Urothelium cell line (cell line): ENCODE measurements at regions not wholly inside any gene's neighbourhood (a gene's known extent, or its start where the extent isn't known, plus 50 kb on each side); places are given as distances from the start of the nearest gene placed in this dataset.
"Not testable (repeated sequence)": the region's sequence is repeated elsewhere in the genome, so short reads cannot be mapped to it uniquely, and the experiment has no call there.

Experiments
- DNase-seq: peaks from one replicate; pipeline ENCODE4 v3.0.0; 2011; ENCODE audit warnings: low spot score, mixed read lengths
- FAIRE-seq: peaks from 2 replicates; lab custom pipeline; 2011; peaks lifted over from hg19 to GRCh38; lab: Jason Lieb, UNC

- DNase-seq (no peak), FAIRE-seq (no peak)
Observed at GRCh38 chr6:90893400-90893799, 306.5 kb upstream of the MAP3K7 start.

- DNase-seq (no peak), FAIRE-seq (no peak)
Observed at GRCh38 chr6:90892271-90892670, 305.4 kb upstream of the MAP3K7 start.

DNA sequence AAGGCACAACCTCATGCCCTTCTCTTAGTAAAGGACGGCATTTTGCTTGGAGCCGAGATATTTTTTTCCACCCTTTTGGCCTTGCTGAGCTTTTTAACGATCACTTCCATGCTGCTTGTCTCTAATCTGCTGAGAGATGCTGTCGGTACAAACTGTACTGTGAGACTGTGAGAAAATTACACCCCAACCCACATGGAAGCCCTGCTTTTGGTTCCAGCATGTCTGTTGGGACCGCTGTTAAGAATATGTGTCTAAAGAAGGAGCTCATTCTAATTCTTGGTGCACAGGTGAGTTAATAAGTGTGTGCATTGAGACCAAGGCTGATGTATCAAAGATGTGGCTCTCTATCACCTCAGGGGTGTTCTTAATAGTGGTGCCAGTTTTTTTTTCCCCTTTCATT, 304.5 kb upstream of the MAP3K7 start:
- FAIRE-seq (no peak), DNase-seq (no peak)

GRCh38 chr6:90890683-90891330, 303.9 kb upstream of the MAP3K7 start:
- peak; percentile 17 for DNase-seq
- no peak for FAIRE-seq

DNA sequence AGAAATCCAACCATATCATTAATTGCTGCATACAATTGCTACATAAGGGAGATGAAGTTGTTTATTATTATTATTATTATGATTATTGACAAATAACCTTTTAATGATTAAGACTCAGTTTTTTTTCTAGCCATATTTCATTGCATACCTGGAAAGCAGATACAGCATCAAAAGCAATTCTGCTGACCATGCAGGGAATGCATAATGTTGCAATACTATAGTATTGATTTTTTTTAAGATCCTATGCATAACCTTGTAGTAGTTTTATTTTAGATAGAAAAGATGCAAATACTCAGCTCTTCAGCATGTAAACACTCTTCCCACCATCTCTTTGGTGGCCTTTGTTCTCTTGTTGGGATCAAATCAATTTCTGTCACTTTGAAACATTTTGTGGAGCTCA, 300.9 kb upstream of the MAP3K7 start:
- FAIRE-seq: no peak
- DNase-seq: no peak

DNA sequence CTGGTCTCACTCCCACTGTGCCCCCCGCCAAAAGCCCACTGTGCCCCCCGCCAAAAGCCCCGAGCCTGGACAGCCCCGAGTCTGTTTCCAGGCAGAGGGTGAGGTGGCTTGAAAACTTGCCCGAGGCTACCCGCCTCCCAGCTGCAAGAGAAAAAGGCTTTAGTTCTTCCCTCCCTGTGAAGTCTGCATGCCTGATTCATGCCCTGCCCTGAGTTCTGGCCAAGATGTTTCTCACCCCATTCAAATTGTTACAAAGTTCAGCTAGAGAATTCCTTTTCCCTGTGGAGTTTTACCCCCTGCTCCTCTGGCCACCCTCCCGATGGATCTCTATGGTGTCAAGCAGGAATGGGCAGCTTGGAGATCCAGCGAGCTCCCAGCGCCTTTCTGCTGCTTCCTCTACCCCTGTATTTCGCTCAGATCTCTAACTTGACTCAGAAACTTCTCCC, 298.8 kb upstream of the MAP3K7 start:
- FAIRE-seq (no peak), DNase-seq (no peak)

DNA sequence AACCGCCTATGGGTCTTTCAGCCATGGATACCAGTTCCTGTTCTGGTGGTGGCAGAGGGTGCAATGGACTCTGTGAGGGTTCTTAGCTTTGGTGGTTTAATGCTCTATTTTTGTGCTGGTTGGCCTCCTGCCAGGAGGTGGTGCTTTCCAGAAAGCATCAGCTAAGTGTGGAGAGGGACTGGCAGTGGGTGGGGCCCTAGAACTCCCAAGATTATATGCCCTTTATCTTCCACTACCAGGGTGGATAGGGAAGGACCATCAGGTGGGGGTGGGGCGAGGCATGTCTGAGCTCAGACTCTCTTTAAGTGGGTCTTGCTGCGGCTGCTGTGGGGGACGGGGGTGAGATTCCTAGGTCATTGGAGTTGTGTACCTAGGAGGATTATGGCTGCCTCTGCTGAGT, 298.3 kb upstream of the MAP3K7 start:
- not testable (repeated sequence) for FAIRE-seq

DNA sequence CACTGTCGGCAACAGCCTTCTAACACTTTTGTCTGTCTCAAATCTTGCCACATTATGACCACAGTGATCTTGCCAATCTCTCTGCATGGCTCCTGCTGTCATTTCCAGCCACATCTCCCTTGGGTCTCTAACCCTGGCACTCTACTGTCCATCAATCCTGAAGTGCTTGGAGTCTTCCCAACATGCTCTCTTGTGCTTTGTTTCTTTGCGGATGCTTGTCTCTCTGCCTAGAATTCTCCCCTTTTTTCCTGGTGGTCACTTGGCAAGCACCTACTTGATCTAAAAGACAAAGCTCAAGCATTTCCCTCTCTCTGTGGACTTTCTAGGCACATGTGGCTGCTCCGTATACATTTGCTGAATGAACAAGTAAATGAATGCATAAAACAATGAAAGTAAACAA, 290.7 kb upstream of the MAP3K7 start:
- FAIRE-seq (no peak), DNase-seq (no peak)

More for the DNA sequence above, 298.3 kb upstream of the MAP3K7 start:
- not testable (repeated sequence) for DNase-seq

GRCh38 chr6:90874931-90875330, 288.1 kb upstream of the MAP3K7 start:
- FAIRE-seq (no peak), DNase-seq (no peak)

GRCh38 chr6:90872981-90873380, 286.1 kb upstream of the MAP3K7 start:
- no peak for DNase-seq
- FAIRE-seq: no peak

DNA sequence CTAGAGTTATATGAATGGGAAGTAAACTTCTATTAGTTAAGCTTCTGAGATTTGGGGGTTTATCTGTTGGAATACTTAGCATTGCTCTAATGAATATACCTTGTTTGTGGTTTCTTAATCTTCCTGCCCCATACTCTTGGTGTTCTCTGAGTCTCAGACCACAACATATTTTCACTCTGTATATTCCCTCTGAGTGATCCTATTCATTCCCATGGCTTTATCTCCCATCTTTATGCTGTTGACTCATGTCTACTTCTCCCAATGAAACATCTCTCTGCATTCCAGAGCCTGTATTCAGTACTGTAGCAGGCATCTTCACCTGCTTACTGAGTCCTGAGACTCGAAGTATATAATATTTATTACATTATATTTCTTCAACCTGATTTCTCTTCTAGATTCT, 283.7 kb upstream of the MAP3K7 start:
- no peak for FAIRE-seq
- DNase-seq: peak; percentile 16

GRCh38 chr6:90868656-90869055, 281.8 kb upstream of the MAP3K7 start:
- FAIRE-seq (no peak), DNase-seq (no peak)

- FAIRE-seq: no peak
- no peak for DNase-seq
Observed at GRCh38 chr6:90868256-90868655, 281.4 kb upstream of the MAP3K7 start.

DNA sequence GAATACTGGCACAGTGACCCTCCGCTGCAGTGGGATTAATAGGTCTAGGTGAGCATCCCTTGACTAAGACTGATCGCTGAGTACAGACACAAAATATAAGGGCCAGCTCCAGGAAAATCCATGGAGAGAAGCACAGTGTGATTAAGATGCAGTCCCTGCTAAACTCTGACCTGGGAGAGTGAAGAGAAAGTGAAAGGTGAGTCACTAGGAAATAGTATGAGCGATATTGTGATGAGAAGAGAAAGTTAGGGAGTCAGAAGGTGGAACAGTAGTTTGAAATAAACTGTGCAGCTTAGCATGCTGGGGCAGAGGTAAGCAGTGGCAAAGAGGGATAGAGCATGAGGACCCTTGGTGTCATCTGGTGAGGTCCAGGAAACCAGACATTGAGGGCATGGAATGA, 278.6 kb upstream of the MAP3K7 start:
- FAIRE-seq: no peak
- DNase-seq: no peak

GRCh38 chr6:90863043-90863442, 276.2 kb upstream of the MAP3K7 start:
- no peak for DNase-seq
- FAIRE-seq: no peak

DNA sequence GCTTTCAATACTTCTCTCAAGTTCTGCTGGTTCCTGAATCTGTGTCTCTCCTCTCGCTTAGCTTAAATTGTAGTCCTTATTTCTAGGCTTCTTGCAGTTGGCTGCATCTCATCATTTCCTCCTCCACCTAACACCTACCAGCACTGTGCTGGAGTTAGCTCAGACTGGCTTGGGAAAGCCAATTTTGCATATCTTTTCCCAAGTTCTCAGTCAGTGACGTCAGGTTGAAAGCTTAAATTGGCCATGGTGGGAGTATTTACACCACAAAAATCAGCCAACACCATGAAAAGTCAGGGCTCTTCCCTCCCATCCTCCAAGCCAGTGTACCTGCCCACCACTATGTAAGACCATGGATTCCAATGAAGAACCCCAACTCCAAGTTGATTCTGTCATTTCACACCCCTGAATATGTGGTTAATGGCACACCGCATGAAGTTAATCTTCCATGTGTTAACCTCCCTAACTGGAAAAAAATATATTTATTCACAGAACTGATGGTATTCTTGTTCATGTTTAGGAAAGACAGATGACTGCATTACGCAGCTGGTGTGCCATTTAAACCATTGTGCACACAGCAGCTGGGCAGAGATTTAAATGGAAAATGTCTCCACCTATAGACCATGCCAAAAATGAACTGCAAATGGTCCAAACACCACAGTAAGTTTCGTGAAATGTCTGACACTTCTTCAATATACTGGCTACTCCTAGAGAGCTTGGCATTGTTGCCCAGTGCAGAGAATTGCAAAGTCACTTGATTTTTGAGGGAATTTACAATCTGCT, 274.1 kb upstream of the MAP3K7 start:
- no peak for DNase-seq
- no peak for FAIRE-seq

GRCh38 chr6:90859612-90860011, 272.7 kb upstream of the MAP3K7 start:
- DNase-seq: no peak
- no peak for FAIRE-seq

GRCh38 chr6:90859056-90859455, 272.2 kb upstream of the MAP3K7 start:
- FAIRE-seq (no peak), DNase-seq (no peak)

GRCh38 chr6:90849686-90850085, 262.8 kb upstream of the MAP3K7 start:
- FAIRE-seq: no peak
- no peak for DNase-seq

- FAIRE-seq: no peak
- DNase-seq: no peak
Observed at GRCh38 chr6:90846824-90847223, 260.0 kb upstream of the MAP3K7 start.

- DNase-seq (no peak), FAIRE-seq (no peak)
Observed at GRCh38 chr6:90835596-90836212, 248.8 kb upstream of the MAP3K7 start.

DNA sequence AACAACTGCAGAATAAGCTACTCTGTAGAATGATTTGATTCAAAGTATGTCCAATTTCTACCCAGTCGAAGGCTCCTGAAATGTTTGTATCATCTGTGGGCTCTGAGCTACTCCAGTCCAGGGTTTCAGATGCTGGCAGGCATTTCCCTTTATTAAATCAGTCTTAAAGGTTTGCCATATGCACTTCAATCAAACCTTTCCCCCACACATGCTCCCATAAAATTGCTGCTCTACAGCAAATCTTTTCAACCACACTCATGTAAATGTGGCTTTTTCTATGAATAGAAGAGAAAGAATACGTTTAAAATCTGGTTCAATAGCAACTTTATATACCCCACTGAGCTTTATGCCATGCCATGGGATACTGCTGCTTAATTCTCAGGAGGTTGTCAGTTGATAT, 242.4 kb upstream of the MAP3K7 start:
- DNase-seq (no peak), FAIRE-seq (no peak)
